ACC112 (cell line): ENCODE measurements at regions not wholly inside any gene's neighbourhood (a gene's known extent, or its start where the extent isn't known, plus 50 kb on each side); places are given as distances from the start of the nearest gene placed in this dataset.
"Not testable (repeated sequence)": the region's sequence is repeated elsewhere in the genome, so short reads cannot be mapped to it uniquely, and the experiment has no call there.

Experiments used
- H2AFZ ChIP-seq: fragments of 200-600 bp; sonication (generic); one replicate; pipeline ENCODE4 v1.6.0; 2017; ENCODE audit warnings: antibody characterized with exemption, low read length; ENCODE audit not compliant: unreplicated experiment
- H3K27ac ChIP-seq: fragments of 200-600 bp; sonication (generic); 2 replicates; pipeline ENCODE4 v1.5.1; 2014; ENCODE audit warnings: low read depth, mild to moderate bottlenecking, antibody characterized with exemption, low read length, moderate library complexity
- H3K27me3 ChIP-seq: fragments of 200-600 bp; sonication (generic); 2 replicates; pipeline ENCODE4 v1.6.1; 2014; ENCODE audit warnings: mild to moderate bottlenecking, antibody characterized with exemption, low read length, moderate library complexity, mixed read lengths; ENCODE audit not compliant: insufficient read depth
- H3K36me3 ChIP-seq: fragments of 200-600 bp; sonication (generic); 2 replicates; pipeline ENCODE4 v1.6.1; 2016; ENCODE audit warnings: mild to moderate bottlenecking, antibody characterized with exemption, low read length, moderate library complexity, mixed read lengths; ENCODE audit not compliant: insufficient read depth
- H3K4me1 ChIP-seq: fragments of 200-600 bp; sonication (generic); one replicate; pipeline ENCODE4 v1.6.1; 2016; ENCODE audit warnings: low read length, mixed read lengths; ENCODE audit not compliant: insufficient read depth, unreplicated experiment, control insufficient read depth
- H3K4me3 ChIP-seq: fragments of 200-600 bp; sonication (generic); 2 replicates; pipeline ENCODE4 v1.5.1; 2014; ENCODE audit warnings: mild to moderate bottlenecking, low read depth, low read length
- H3K79me2 ChIP-seq: fragments of 200-600 bp; sonication (generic); one replicate; pipeline ENCODE4 v1.6.0; 2016; ENCODE audit warnings: low read length; ENCODE audit not compliant: control insufficient read depth, unreplicated experiment, insufficient read depth

GRCh38 chr17:77332034-77332971 lies 191.5 kb downstream of the SEC14L1 start:
- peaks cover 20% of the 10 kb centered on the region for H3K36me3 ChIP-seq
- no peak overlapping the region for H2AFZ ChIP-seq
- H3K4me3 ChIP-seq = peak overlapping the region; percentile 3; the same call in 1 of the 2 replicates
- H3K79me2 ChIP-seq = peaks cover 85% of the 10 kb centered on the region
- H3K27ac ChIP-seq = peak overlapping the region; percentile 82
- H3K4me1 ChIP-seq = peaks cover 25% of the 10 kb centered on the region
- no peaks in the 10 kb centered on the region for H3K27me3 ChIP-seq

DNA sequence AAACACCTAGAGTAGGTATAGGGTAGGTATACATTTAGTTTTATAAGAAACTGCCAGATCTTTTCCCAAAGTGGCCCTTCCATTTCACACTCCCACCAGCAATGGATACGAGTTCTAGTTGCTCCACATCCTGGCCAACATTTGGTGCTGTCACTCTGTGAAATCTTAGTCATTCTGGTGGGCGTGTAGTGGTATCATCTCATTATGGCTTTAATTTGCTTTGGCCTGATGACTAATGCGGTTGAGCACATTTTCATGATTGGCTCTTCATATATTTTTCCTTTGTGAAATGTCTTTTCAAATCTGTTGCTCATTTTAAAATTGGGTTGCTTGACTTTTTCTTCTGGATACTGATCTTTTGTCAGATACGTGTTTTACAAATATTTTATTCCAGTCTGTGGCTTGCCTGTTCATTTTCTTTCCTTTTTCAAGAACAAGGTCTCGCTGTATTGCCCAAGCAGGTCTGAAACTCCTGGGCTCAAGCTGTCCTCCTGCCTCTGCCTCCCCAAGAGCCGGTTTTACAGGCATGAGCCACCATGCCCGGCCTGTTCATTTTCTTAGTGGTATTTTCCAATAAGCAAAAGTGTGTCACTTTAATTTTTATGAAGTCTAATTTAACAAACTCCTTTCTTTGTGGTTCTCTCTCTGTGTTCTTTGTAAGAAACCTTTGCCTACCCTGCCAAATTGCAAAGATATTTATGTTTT lies 192.4 kb downstream of the SEC14L1 start:
- Histone ChIP-seq H3K4me3 (peak overlapping the region; percentile 20), H3K27ac (peak overlapping the region; percentile 82), H3K79me2 (peaks cover 82% of the 10 kb centered on the region), H3K36me3 (peaks cover 24% of the 10 kb centered on the region), H3K4me1 (peaks cover 24% of the 10 kb centered on the region), H2AFZ (no peak overlapping the region), H3K27me3 (no peaks in the 10 kb centered on the region)

DNA sequence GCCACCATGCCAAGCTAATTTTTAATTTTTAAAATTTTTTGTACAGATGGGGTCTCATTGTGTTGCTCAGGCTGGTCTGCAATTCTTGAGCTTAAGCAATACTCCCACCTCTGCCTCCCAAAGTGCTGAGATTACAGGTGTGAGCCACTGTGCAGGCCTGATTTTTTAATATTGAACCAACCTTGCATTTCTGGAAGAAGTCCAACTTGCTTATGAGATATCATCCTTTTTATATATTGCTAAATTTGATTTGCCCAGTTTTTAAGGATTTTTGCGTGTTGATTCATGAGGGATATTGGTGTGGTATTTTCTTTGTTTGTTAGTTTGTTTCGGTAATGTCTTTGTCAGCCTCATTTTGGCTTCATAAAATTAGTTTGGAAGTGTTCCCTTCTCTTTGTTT lies 196.4 kb downstream of the SEC14L1 start:
- peaks cover 20% of the 10 kb centered on the region for H3K4me1 ChIP-seq
- H3K4me3 ChIP-seq = no peak overlapping the region
- no peaks in the 10 kb centered on the region for H3K27me3 ChIP-seq
- H3K36me3 ChIP-seq = peaks cover 24% of the 10 kb centered on the region
- no peak overlapping the region for H3K27ac ChIP-seq
- H3K79me2 ChIP-seq = peaks cover 75% of the 10 kb centered on the region
- no peak overlapping the region for H2AFZ ChIP-seq

DNA sequence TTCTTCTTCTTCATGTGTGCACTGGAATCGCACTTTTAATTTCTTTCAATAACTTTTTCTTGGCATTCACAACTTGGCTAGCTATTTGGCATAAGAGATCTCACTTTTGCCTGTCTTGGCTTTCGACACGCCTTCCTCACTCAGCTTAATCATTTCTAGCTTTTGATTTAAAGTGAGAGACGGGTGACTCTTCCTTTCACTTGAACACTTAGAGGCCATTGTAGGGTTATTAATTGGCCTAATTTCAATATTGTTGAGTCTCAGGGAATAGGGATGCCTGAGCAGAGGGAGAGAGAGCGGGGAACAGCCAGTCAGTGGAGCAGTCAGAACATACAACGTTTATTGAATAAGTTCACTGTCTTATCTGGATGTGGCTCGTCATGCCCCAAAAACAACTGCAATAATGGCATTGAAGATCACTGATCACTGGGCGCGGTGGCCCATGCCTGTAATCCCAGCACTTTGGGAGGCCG lies 200.3 kb downstream of the SEC14L1 start:
- H2AFZ ChIP-seq = no peak overlapping the region
- no peak overlapping the region for H3K4me3 ChIP-seq
- H3K79me2 ChIP-seq = peaks cover 76% of the 10 kb centered on the region
- peaks cover 17% of the 10 kb centered on the region for H3K4me1 ChIP-seq
- H3K27me3 ChIP-seq = no peaks in the 10 kb centered on the region
- no peak overlapping the region for H3K27ac ChIP-seq
- peaks cover 30% of the 10 kb centered on the region for H3K36me3 ChIP-seq

DNA sequence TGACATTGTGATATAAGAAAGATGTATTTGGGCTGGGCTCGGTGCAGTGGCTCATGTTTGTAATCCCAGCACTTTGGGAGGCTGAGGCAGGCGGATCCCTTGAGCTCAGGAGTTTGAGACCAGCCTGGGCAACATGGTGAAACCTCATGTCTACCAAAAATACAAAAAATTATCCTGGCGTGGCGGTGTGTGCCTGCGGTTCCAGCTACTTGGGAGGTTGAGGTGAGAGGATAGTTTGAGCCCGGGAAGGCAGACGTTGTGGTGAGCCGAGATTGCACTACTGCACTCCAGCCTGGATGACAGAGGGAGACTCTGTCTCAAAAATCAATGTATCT lies 201.9 kb downstream of the SEC14L1 start:
- Histone ChIP-seq H3K36me3 (peaks cover 15% of the 10 kb centered on the region; the same call in 1 of the 2 replicates), H3K79me2 (peaks cover 75% of the 10 kb centered on the region), H3K4me1 (peaks cover 17% of the 10 kb centered on the region)
- not testable (repeated sequence) for H3K27me3 ChIP-seq, H3K27ac ChIP-seq, H3K4me3 ChIP-seq, H2AFZ ChIP-seq

- no peak overlapping the region for H2AFZ ChIP-seq
- H3K36me3 ChIP-seq = peaks cover 14% of the 10 kb centered on the region; the same call in 1 of the 2 replicates
- no peak overlapping the region for H3K27ac ChIP-seq
- peaks cover 17% of the 10 kb centered on the region for H3K4me1 ChIP-seq
- H3K27me3 ChIP-seq = no peaks in the 10 kb centered on the region
- no peak overlapping the region for H3K4me3 ChIP-seq
- H3K79me2 ChIP-seq = peaks cover 77% of the 10 kb centered on the region
These were observed 202.4 kb downstream of the SEC14L1 start for GRCh38 chr17:77343031-77343800.

GRCh38 chr17:77344038-77344437 lies 203.3 kb downstream of the SEC14L1 start:
- Histone ChIP-seq H3K4me3 (no peak overlapping the region), H2AFZ (no peak overlapping the region), H3K27me3 (no peaks in the 10 kb centered on the region), H3K4me1 (peaks cover 17% of the 10 kb centered on the region), H3K27ac (no peak overlapping the region), H3K79me2 (peaks cover 77% of the 10 kb centered on the region), H3K36me3 (peaks cover 14% of the 10 kb centered on the region; the same call in 1 of the 2 replicates)

DNA sequence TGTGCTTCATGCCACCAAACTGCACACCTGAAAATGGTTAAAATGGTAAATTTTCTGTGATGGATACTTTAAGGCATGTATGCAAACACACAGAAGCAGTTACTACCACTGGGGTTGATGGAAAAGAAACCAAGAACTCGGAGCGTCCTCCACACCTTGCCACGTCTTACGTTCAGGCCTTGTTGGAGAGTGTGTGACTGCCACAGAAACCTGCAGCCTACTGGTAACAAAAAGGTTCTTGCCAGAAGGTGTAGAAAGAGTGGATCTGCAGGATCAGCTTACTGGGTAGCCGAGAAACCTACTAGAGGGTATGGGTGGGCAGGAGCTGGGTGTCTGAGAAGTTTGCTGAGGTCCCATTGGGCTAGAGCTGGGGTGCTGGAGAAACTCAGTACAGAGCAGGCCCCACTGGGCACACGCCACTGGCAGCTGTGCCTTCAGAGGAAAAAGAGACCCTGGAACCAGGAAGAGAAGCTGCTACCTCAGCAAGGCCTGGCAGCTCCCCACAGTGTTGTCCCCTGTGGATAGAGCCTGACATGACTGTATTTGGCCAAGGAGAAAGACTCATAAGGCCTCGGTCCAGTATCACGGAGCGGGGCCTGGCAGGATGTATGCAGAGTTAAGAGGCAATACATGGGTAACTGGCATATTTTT lies 204.6 kb downstream of the SEC14L1 start:
- no peak overlapping the region for H2AFZ ChIP-seq
- no peak overlapping the region for H3K4me3 ChIP-seq
- H3K27ac ChIP-seq = no peak overlapping the region
- H3K27me3 ChIP-seq = no peaks in the 10 kb centered on the region
- H3K4me1 ChIP-seq = peaks cover 27% of the 10 kb centered on the region
- H3K36me3 ChIP-seq = peaks cover 14% of the 10 kb centered on the region; the same call in 1 of the 2 replicates
- peaks cover 80% of the 10 kb centered on the region for H3K79me2 ChIP-seq

DNA sequence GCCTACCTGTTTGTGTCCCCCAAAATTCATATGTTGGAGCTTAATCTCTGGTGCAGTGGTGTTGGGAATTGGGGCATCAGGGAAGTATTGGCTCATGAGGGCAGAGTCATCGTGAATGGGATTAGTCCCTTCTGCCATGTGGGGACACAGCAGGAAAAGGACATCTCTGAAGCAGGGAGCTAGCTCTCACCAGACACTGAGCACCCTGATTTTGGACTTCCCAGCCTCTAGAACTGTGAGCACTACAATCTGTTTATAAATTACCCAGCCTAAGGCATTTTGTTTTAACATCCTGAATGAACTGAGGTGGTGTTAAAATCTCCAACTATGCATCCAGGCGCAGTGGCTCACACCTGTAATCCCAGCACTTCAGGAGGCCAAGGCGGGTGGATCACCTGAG lies 206.0 kb downstream of the SEC14L1 start:
- H3K36me3 ChIP-seq = peaks cover 14% of the 10 kb centered on the region; the same call in 1 of the 2 replicates
- no peak overlapping the region for H2AFZ ChIP-seq
- H3K79me2 ChIP-seq = peaks cover 84% of the 10 kb centered on the region
- H3K4me3 ChIP-seq = no peak overlapping the region
- H3K27ac ChIP-seq = no peak overlapping the region
- H3K27me3 ChIP-seq = no peaks in the 10 kb centered on the region
- H3K4me1 ChIP-seq = peaks cover 40% of the 10 kb centered on the region

- H3K27me3 ChIP-seq = no peaks in the 10 kb centered on the region
- H3K79me2 ChIP-seq = peaks cover 86% of the 10 kb centered on the region
- peaks cover 34% of the 10 kb centered on the region for H3K4me1 ChIP-seq
- H3K4me3 ChIP-seq = no peak overlapping the region
- H3K36me3 ChIP-seq = peaks cover 14% of the 10 kb centered on the region; the same call in 1 of the 2 replicates
- no peak overlapping the region for H3K27ac ChIP-seq
- H2AFZ ChIP-seq = no peak overlapping the region
These were observed 206.8 kb downstream of the SEC14L1 start for GRCh38 chr17:77347544-77347943.
